SK-N-SH (cell line): ENCODE measurements at regions not wholly inside any gene's neighbourhood (a gene's known extent, or its start where the extent isn't known, plus 50 kb on each side); places are given as distances from the start of the nearest gene placed in this dataset.

ENCODE experiments used
- CTCF ChIA-PET: fragments of 300-600, 350-600 bp; formaldehyde crosslinking; extraction: SDS; loops from one replicate; lab custom pipeline; 2021; lab: Yijun Ruan, JAX
- POLR2A ChIA-PET: fragments of 350-600 bp; sonication (Branson Sonifier 250); formaldehyde crosslinking; extraction: SDS; loops from one replicate; lab custom pipeline; 2020; ENCODE audit warnings: antibody characterized with exemption, inconsistent platforms; lab: Yijun Ruan, JAX
- DNase-seq: peaks from one replicate; pipeline ENCODE4 v3.0.0; 2012
- H2AFZ ChIP-seq: fragments of 200-600 bp; sonication (generic); 2 replicates; pipeline ENCODE4 v1.8.1; 2016; ENCODE audit warnings: antibody characterized with exemption, mild to moderate bottlenecking, low read depth
- H3F3A ChIP-seq: fragments of 200-600 bp; sonication (generic); replicated peaks from 2 replicates; pipeline ENCODE3; 2016; ENCODE audit warnings: antibody characterized with exemption, mild to moderate bottlenecking; ENCODE audit not compliant: insufficient read depth
- H3K27ac ChIP-seq, 2 experiments: fragments of 200-500 bp in 1 of 2; fragments of 200-600 bp in 1 of 2; sonication (Bioruptor generic) in 1 of 2; sonication (generic), shearing (Covaris generic) in 1 of 2; 2 replicates each; pipeline versions ENCODE4 v1.5.1 to v1.6.1; 2014 to 2016; ENCODE audit warnings: low read depth in 2 of 2, inconsistent platforms in 1 of 2, low read length in 1 of 2, mild to moderate bottlenecking in 1 of 2, mixed read lengths in 1 of 2
- H3K27me3 ChIP-seq: fragments of 200-600 bp; sonication (generic), shearing (Covaris generic); 2 replicates; pipeline ENCODE4 v1.6.1; 2016; ENCODE audit warnings: mixed run types; ENCODE audit not compliant: insufficient read depth
- H3K36me3 ChIP-seq, 2 experiments: fragments of 200-500 bp in 1 of 2; fragments of 200-600 bp in 1 of 2; sonication (Bioruptor generic) in 1 of 2; sonication (generic) in 1 of 2; replicated peaks in 1 of 2; 2 replicates each; pipeline versions ENCODE3 to v1.5.1; 2014 to 2016; ENCODE audit warnings: low read length in 1 of 2, mild to moderate bottlenecking in 1 of 2; ENCODE audit not compliant: insufficient read depth in 2 of 2, control insufficient read depth in 1 of 2
- H3K4me1 ChIP-seq, 2 experiments: fragments of 200-500 bp in 1 of 2; fragments of 200-600 bp in 1 of 2; sonication (Bioruptor generic) in 1 of 2; sonication (generic), shearing (Covaris generic) in 1 of 2; 2 replicates each; pipeline versions ENCODE4 v1.5.1 to v1.6.1; 2014 to 2016; ENCODE audit warnings: low read depth in 1 of 2, low read length in 1 of 2, mixed run types in 1 of 2; ENCODE audit not compliant: insufficient read depth in 2 of 2, control insufficient read depth in 1 of 2
- H3K4me2 ChIP-seq: fragments of 200-600 bp; sonication (generic), shearing (Covaris generic); 2 replicates; pipeline ENCODE4 v1.6.1; 2017; ENCODE audit warnings: mixed run types
- H3K4me3 ChIP-seq, 2 experiments: fragments of 200-500 bp in 1 of 2; fragments of 200-600 bp in 1 of 2; sonication (Bioruptor generic) in 1 of 2; sonication (generic), shearing (Covaris generic) in 1 of 2; 2 replicates each; pipeline versions ENCODE4 v1.5.1 to v1.8.1; 2014 to 2016; ENCODE audit warnings: low read depth in 2 of 2, inconsistent platforms in 1 of 2, low read length in 1 of 2, mild to moderate bottlenecking in 1 of 2, mixed read lengths in 1 of 2, moderate library complexity in 1 of 2
- H3K79me2 ChIP-seq: fragments of 200-600 bp; sonication (generic); 2 replicates; pipeline ENCODE4 v1.8.1; 2017; ENCODE audit warnings: mild to moderate bottlenecking; ENCODE audit not compliant: insufficient read depth
- H3K9ac ChIP-seq: fragments of 200-600 bp; sonication (generic); 2 replicates; pipeline ENCODE4 v1.6.1; 2017; ENCODE audit warnings: mixed run types
- H3K9me2 ChIP-seq: fragments of 200-600 bp; sonication (generic); 2 replicates; pipeline ENCODE4 v1.6.1; 2017; ENCODE audit warnings: mixed run types
- H3K9me3 ChIP-seq: fragments of 200-600 bp; sonication (generic); 2 replicates; pipeline ENCODE4 v1.6.1; 2017; ENCODE audit warnings: mixed run types, mild to moderate bottlenecking, moderate library complexity
- H4K20me1 ChIP-seq: fragments of 200-600 bp; sonication (generic); 2 replicates; pipeline ENCODE4 v1.6.1; 2017; ENCODE audit warnings: mild to moderate bottlenecking, mixed run types; ENCODE audit not compliant: insufficient read depth
- CTCF ChIP-seq: fragments of 200-600 bp; sonication (generic); IDR thresholded peaks from 2 replicates; pipeline ENCODE4 v1.6.1; 2017; ENCODE audit warnings: antibody characterized with exemption, mild to moderate bottlenecking, moderate library complexity
- EZH2phosphoT487 ChIP-seq: fragments of 200-600 bp; sonication (generic); IDR thresholded peaks from 2 replicates; pipeline ENCODE4 v1.6.1; 2017; ENCODE audit warnings: low read depth, mixed run types, mild to moderate bottlenecking, antibody characterized with exemption, moderate library complexity, borderline replicate concordance
- FOXJ3 ChIP-seq: sonication (generic); formaldehyde crosslinking; IDR thresholded peaks from 2 replicates; pipeline ENCODE4 v1.5.1; 2020; ENCODE audit warnings: mild to moderate bottlenecking, missing genetic modification reagents
- GATA2 ChIP-seq: sonication (generic); formaldehyde crosslinking; IDR thresholded peaks from 2 replicates; pipeline ENCODE4 v1.5.0; 2020; ENCODE audit warnings: mild to moderate bottlenecking, missing genetic modification reagents
- NFIC ChIP-seq: IDR thresholded peaks from 2 replicates; pipeline ENCODE4 v1.4.0; 2012; ENCODE audit warnings: borderline replicate concordance
- NRF1 ChIP-seq: IDR thresholded peaks from 2 replicates; pipeline ENCODE4 v1.6.1; 2012; ENCODE audit warnings: low read depth, mild to moderate bottlenecking, low read length
- PBX3 ChIP-seq: IDR thresholded peaks from 2 replicates; pipeline ENCODE4; 2012
- POLR2AphosphoS5 ChIP-seq: IDR thresholded peaks from 2 replicates; pipeline ENCODE4 v1.6.1; 2012; ENCODE audit warnings: low read depth, low read length
- RAD21 ChIP-seq: IDR thresholded peaks from 2 replicates; pipeline ENCODE4 v1.6.1; 2012; ENCODE audit warnings: mild to moderate bottlenecking, low read length
- RCOR1 ChIP-seq: fragments of 150-350 bp; IDR thresholded peaks from 2 replicates; pipeline ENCODE4 v1.6.1; 2017; ENCODE audit warnings: antibody characterized with exemption, low read length
- RFX5 ChIP-seq: IDR thresholded peaks from 2 replicates; pipeline ENCODE4 v1.6.1; 2012; ENCODE audit warnings: mild to moderate bottlenecking, improper control_type of control experiment, low read length
- RXRA ChIP-seq: IDR thresholded peaks from 2 replicates; pipeline ENCODE4 v1.4.0; 2012; ENCODE audit warnings: low read depth, mild to moderate bottlenecking, borderline replicate concordance
- SIN3A ChIP-seq: IDR thresholded peaks from 2 replicates; pipeline ENCODE4 v1.6.1; 2012; ENCODE audit warnings: low read depth, mild to moderate bottlenecking, low read length, moderate library complexity, borderline replicate concordance
- SMC3 ChIP-seq: IDR thresholded peaks from 2 replicates; pipeline ENCODE4 v1.6.1; 2012; ENCODE audit warnings: low read depth, low read length, improper control_type of control experiment
- TEAD4 ChIP-seq: IDR thresholded peaks from 2 replicates; pipeline ENCODE4 v1.4.0; 2012; ENCODE audit warnings: mild to moderate bottlenecking, borderline replicate concordance; ENCODE audit not compliant: insufficient read depth
- USF1 ChIP-seq: IDR thresholded peaks from 2 replicates; pipeline ENCODE4 v1.4.0; 2012; ENCODE audit warnings: low read depth, borderline replicate concordance
- WGBS: methylation state at CpG from one replicate; pipeline ENCODE4 v1.1.6; 2017; ENCODE audit warnings: low lambda C conversion rate; 5-methylcytosine and 5-hydroxymethylcytosine counted together
- TF ChIP-seq, protein P1 (sequence below): IDR thresholded peaks from 2 replicates; pipeline ENCODE4 v1.4.0; 2012; ENCODE audit warnings: low read depth, borderline replicate concordance

DNA sequence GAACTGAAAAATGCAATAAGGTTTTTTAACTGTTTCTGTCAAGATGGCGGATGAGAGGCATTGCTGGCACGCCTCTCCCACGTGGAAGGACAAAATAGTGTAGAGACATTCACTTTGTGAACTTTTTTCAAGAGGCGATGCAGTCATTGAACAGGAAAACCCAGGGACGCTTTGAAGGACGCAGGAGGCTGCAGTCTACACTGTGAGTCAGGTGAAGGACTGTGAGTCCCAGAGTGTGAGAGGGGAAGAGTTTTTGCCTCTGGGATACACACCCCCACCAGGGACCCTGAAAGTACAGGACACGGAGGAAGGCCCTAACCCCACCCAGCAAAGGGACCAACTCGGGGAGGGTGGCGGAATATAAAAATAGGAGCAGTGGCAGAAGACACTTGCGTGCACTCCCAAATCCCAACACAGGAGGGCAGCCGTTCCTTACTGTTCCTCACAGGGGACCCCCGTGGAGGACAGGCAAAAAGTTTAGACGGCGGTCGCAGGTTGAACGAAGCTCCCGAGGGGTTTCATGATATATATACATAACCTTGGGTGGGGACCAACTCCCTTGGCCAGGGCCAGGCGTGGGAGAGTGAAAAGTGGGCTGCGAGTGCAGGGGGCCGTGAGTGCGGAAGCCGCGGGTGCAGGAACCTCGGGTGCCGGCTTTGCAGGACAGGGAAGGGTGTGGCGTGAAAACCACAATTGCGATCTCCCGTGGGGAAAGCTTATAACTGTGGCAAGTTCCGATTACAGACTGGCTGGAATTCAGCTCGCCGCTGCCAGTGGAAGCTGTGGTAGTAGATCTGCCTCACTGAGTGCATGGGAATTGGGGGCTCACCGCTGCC lies 82.0 kb upstream of the ALOX12 start:
- H3K9ac ChIP-seq = no peak overlapping the region
- no peaks in the 10 kb centered on the region for H3K9me3 ChIP-seq
- peaks cover 0 to 5% of the 10 kb centered on the region in 2 experiments; a peak in 1 of 4 replicates for H3K4me1 ChIP-seq
- no peaks in the 10 kb centered on the region for H3K9me2 ChIP-seq
- peak overlapping the region; percentile 43 to 60 for H3K4me3 ChIP-seq
- TF ChIP-seq SMC3 (peak; percentile 94), EZH2phosphoT487 (no peak), TEAD4 (no peak), PBX3 (no peak), POLR2AphosphoS5 (no peak), GATA2 (CRISPR knock-in tag) (no peak), NRF1 (0 out of 2 replicates have a peak, but pooled peaks have one; percentile 29), FOXJ3 (CRISPR knock-in tag) (no peak), RFX5 (no peak), RXRA (no peak), SIN3A (no peak), NFIC (no peak), USF1 (no peak), RCOR1 (no peak), RAD21 (peak; percentile 91), CTCF (peak; percentile 90)
- TF ChIP-seq, protein P1, sequence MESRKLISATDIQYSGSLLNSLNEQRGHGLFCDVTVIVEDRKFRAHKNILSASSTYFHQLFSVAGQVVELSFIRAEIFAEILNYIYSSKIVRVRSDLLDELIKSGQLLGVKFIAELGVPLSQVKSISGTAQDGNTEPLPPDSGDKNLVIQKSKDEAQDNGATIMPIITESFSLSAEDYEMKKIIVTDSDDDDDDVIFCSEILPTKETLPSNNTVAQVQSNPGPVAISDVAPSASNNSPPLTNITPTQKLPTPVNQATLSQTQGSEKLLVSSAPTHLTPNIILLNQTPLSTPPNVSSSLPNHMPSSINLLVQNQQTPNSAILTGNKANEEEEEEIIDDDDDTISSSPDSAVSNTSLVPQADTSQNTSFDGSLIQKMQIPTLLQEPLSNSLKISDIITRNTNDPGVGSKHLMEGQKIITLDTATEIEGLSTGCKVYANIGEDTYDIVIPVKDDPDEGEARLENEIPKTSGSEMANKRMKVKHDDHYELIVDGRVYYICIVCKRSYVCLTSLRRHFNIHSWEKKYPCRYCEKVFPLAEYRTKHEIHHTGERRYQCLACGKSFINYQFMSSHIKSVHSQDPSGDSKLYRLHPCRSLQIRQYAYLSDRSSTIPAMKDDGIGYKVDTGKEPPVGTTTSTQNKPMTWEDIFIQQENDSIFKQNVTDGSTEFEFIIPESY = no peak
- H3F3A ChIP-seq = no peaks in the 10 kb centered on the region
- ChIA-PET CTCF (interaction anchor here (0.6 to 4.7 kb wide), 36 partner anchors 9 to 542 kb away, joined by 3 to 71 read pairs (median 4); partner anchors contain the start of genes ALOX12 and BCL6B), POLR2A (no interaction called here)
- peak overlapping the region; percentile 36; the same call in 1 of the 2 replicates for H2AFZ ChIP-seq
- peak; percentile 77 for DNase-seq
- no peaks in the 10 kb centered on the region for H4K20me1 ChIP-seq
- 17% methylated on average over 32 of the region's 32 CpGs for WGBS
- H3K79me2 ChIP-seq = 0 out of 2 replicates have a peak, but pooled peaks cover 8% of the 10 kb centered on the region
- H3K27ac ChIP-seq = no peak overlapping the region
- no peaks in the 10 kb centered on the region for H3K36me3 ChIP-seq
- H3K27me3 ChIP-seq = no peaks in the 10 kb centered on the region
- peak overlapping the region; percentile 85 for H3K4me2 ChIP-seq
